Thyroid gland (tissue), 4 donors: ENCODE measurements at regions not wholly inside any gene's neighbourhood (a gene's known extent, or its start where the extent isn't known, plus 50 kb on each side); places are given as distances from the start of the nearest gene placed in this dataset.

ENCODE experiments used
- DNase-seq, 2 donors: peaks; one replicate each; pipeline ENCODE4 v3.0.0-alpha.2; 2019
- H3K27ac ChIP-seq, 3 donors: fragments of 200-600 bp; sonication (generic); 1 replicate in 2 of 3; 2 replicates in 1 of 3; pipeline ENCODE4 v1.5.1; 2016 to 2019; ENCODE audit warnings: mild to moderate bottlenecking in 1 of 3, moderate library complexity in 1 of 3
- H3K27me3 ChIP-seq: fragments of 200-600 bp; sonication (generic); one replicate; pipeline ENCODE4 v1.5.1; 2019
- H3K36me3 ChIP-seq, 2 donors: fragments of 200-600 bp; sonication (generic); one replicate each; pipeline ENCODE4 v1.5.1; 2016 to 2019
- H3K4me1 ChIP-seq, 2 donors: fragments of 200-600 bp; sonication (generic); one replicate each; pipeline ENCODE4 v1.5.1; 2017 to 2019
- H3K4me3 ChIP-seq, 3 donors: fragments of 200-600 bp; sonication (generic); replicated peaks in 1 of 3; 1 replicate in 2 of 3; 2 replicates in 1 of 3; pipeline ENCODE4 v1.5.1; 2016; ENCODE audit warnings: mild to moderate bottlenecking in 1 of 3
- H3K9me3 ChIP-seq: fragments of 200-600 bp; sonication (generic); one replicate; pipeline ENCODE4 v1.5.1; 2017
- CTCF ChIP-seq, 6 experiments: fragments of 200-600 bp in 3 of 6; fragments of 450-650 bp in 3 of 6; sonication (generic) in 3 of 6; IDR thresholded peaks; one replicate each; pipeline ENCODE4 v1.5.1; 2016 to 2019; ENCODE audit warnings: antibody characterized with exemption in 6 of 6, mild to moderate bottlenecking in 2 of 6, inconsistent platforms in 1 of 6, moderate library complexity in 1 of 6
- POLR2A ChIP-seq, 2 donors: fragments of 450-650 bp; IDR thresholded peaks; one replicate each; pipeline ENCODE4 v1.6.1; 2017; ENCODE audit warnings: antibody characterized with exemption in 2 of 2, mild to moderate bottlenecking in 2 of 2, moderate library complexity in 1 of 2
- WGBS, 2 donors: methylation state at CpG; one replicate each; pipeline ENCODE4 v1.1.5; 2017; 5-methylcytosine and 5-hydroxymethylcytosine counted together
- intact Hi-C: fragments of 100-400 bp; cut with DNase I; formaldehyde crosslinking; loops from one replicate; pipeline ENCODE4 v1.15.1; 2023

- Histone ChIP-seq H3K4me1 (peaks cover 3 to 8% of the 10 kb centered on the region in 2 donors), H3K9me3 (no peaks in the 10 kb centered on the region), H3K4me3 (no peak overlapping the region), H3K27ac (no peak overlapping the region), H3K36me3 (no peaks in the 10 kb centered on the region), H3K27me3 (no peaks in the 10 kb centered on the region)
- DNase-seq, result no peak
- no peak for TF ChIP-seq CTCF (IDR thresholded peaks at IDR 0.05)
- TF ChIP-seq POLR2A (IDR thresholded peaks at IDR 0.05), result no peak
- intact Hi-C loops, result loop anchor here (5.0 kb wide), 1 partner anchor 52 kb away; the partner anchor contains the start of gene BMP2
- WGBS, 2 donors, result 64 to 79% methylated on average over 7 of the region's 7 CpGs
These were observed 52.0 kb upstream of the BMP2 start for GRCh38 chr20:6715401-6715941.

DNA sequence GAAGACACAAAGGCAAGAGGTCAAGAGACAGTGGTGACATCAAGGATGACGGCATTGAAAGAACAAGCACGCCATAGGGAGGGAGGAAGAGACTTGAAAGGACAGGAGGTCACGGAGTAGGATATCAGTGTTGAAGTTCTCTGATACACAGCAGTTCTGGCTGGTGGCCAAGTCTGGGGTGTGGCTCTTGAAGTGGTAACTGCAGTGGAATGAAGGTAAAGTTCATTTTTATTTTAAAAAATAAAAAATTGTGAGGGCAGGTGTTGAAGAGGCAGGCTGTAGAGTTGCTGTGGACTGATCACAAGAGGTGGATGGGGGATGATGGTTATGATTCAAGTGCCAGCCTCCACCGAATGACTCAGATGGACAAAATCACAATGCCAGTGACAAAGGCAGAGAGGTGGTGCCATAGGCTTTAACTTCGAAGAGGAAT lies 53.2 kb upstream of the BMP2 start:
- Histone ChIP-seq H3K9me3 (no peaks in the 10 kb centered on the region), H3K27me3 (no peaks in the 10 kb centered on the region), H3K36me3 (no peaks in the 10 kb centered on the region), H3K4me3 (no peak overlapping the region), H3K27ac (no peak overlapping the region), H3K4me1 (peaks cover 15 to 20% of the 10 kb centered on the region in 2 donors)
- peak; percentile 54 to 65 for DNase-seq
- intact Hi-C loops, result no loop called here
- TF ChIP-seq POLR2A (IDR thresholded peaks at IDR 0.05), result no peak
- TF ChIP-seq CTCF (IDR thresholded peaks at IDR 0.05), result no peak
- WGBS, 2 donors, result 84 to 88% methylated on average over 5 of the region's 5 CpGs

DNA sequence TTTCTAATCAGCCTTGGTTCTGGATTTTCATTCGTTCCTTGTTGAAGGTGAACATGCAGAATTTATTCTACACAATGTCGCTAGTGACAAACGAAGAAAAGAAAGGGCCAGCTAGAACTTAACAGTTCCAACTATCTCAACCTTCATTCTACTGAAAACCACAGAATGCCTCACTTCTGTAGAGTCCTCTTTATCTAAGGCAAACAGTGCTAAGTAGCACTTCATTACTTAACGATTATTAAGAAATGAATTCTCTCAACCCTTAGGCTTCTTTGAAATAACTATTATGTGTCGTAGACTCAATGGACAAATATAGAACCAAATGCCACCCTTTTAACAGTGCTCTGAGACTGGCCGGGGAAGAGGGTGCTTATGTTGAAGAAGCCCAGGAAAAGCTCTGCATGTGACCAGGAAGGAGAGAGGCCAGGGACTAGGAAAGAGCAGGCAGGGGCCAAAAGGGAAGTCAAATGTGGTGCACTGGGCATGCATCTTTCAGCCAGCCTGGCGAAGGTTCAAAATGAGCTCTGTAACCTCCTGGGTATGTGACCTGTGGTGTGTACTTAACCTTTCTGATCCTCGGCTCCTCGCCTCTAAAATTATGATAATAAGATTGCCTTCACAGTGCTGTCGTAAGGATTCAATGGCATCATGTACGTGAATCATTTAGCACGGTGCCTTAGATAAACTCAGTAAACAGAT lies 55.4 kb upstream of the BMP2 start:
- no peak for TF ChIP-seq POLR2A (IDR thresholded peaks at IDR 0.05)
- TF ChIP-seq CTCF (IDR thresholded peaks at IDR 0.05), result no peak
- DNase-seq, result no peak
- intact Hi-C loops, result no loop called here
- Histone ChIP-seq H3K9me3 (no peaks in the 10 kb centered on the region), H3K27ac (no peak overlapping the region), H3K4me1 (peaks cover 31 to 37% of the 10 kb centered on the region in 2 donors), H3K4me3 (no peak overlapping the region), H3K36me3 (no peaks in the 10 kb centered on the region), H3K27me3 (no peaks in the 10 kb centered on the region)
- WGBS, 2 donors, result 90 to 92% methylated on average over 12 of the region's 12 CpGs

DNA sequence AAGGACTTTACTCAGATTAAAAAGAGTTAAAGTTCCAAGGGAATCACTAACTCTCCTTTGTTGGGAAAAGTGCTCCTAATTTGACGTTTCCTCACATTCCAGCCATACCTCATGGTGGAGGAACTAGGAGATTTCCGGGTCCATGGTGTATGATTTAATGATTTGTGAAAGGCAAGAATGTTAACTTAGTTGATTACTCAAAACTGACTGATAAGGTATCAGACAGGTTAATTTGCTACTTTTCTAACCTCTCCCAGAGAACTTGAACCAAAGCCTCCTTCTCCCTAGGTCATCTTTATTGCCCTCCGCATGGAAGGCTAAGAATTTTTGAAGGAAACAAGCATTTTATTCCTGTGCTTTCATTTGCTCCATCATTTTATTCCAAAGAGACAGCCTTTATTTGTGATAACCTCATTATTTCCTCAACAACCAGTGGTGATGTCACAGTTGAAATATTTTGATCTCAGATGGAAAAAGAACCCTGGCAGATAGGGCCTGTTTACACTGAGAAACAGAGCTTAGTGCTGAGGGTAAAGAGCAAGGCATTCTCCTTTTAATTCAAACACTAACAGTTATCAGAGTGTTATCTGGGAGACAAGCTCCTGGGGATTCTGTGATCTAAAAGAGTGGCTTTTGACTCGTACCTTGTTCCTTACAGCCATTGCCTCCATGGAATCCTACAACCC lies 57.4 kb upstream of the BMP2 start:
- DNase-seq, result no peak
- intact Hi-C loops, result no loop called here
- Histone ChIP-seq H3K9me3 (no peaks in the 10 kb centered on the region), H3K27ac (peak overlapping the region in 2 of 3 donors; percentile 96), H3K4me3 (no peak overlapping the region), H3K4me1 (peaks cover 33 to 41% of the 10 kb centered on the region in 2 donors), H3K36me3 (no peaks in the 10 kb centered on the region), H3K27me3 (no peaks in the 10 kb centered on the region)
- no peak for TF ChIP-seq CTCF (IDR thresholded peaks at IDR 0.05)
- TF ChIP-seq POLR2A (IDR thresholded peaks at IDR 0.05), result no peak
- 78 to 82% methylated on average over 4 of the region's 4 CpGs for WGBS, 2 donors

- DNase-seq, result peak; percentile 90 to 91
- TF ChIP-seq CTCF (IDR thresholded peaks at IDR 0.05), result no peak
- peak in 1 of 2 donors; percentile 78 for TF ChIP-seq POLR2A (IDR thresholded peaks at IDR 0.05)
- Histone ChIP-seq H3K36me3 (no peaks in the 10 kb centered on the region), H3K9me3 (no peaks in the 10 kb centered on the region), H3K4me1 (peaks cover 33 to 51% of the 10 kb centered on the region in 2 donors), H3K27me3 (no peaks in the 10 kb centered on the region), H3K4me3 (no peak overlapping the region), H3K27ac (peak overlapping the region; percentile 96 to 97 (median 96))
- intact Hi-C loops, result no loop called here
- WGBS, 2 donors, result 0 to 33% methylated on average over 1 of the region's 1 CpG
These were observed 59.5 kb upstream of the BMP2 start for GRCh38 chr20:6708010-6708409.
